Activated naive CD8-positive, alpha-beta T cell treated with anti-CD3 and anti-CD28 coated beads, Interleukin-2, amount 50 U/mL, for 16 hours (primary cell): ENCODE measurements at regions not wholly inside any gene's neighbourhood (a gene's known extent, or its start where the extent isn't known, plus 50 kb on each side); places are given as distances from the start of the nearest gene placed in this dataset.
A peak's percentile ranks its signal among the peaks of the same experiment; 100 is the strongest.

Experiments
- DNase-seq: peaks from one replicate; pipeline ENCODE4 v3.0.0-alpha.2; 2020; ENCODE audit warnings: low read depth, low spot score

DNA sequence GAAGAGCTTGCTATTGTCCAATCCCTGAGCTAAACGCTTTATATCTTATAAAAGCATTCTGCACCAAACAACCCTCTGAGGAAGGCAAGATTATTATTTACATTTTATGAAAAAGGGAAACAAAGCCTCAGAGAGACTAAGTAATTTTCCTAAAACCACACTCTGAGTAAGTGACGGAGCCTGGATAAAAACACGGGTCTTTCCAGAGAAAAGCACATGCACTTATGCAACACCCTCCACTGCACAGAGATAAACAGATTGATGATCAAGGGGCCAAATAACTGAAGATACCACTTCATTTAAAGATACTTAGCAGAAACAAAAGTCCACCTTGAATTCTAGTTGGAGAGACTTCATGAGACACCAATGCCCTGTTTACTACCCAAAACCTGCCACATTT lies 214.7 kb upstream of the PDE10A start:
- no peak for DNase-seq

DNA sequence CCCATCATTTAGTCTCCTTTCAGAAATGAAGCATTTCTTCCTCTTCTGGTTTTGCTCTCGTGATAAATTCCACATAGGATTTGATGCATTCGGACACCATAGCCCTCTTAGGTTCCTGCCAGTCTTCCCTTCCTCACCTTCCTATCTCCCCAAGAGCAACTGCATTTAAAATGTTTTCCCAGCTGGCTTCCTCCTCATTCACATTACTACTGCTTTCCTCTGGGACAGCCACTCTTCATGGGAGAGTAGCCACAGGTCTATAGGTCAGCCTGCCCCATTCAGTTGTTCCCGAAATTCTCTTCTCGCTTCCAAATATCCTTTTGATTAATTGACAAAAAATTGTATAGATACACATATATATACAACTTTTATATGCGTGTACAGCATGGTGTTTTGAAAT lies 214.2 kb upstream of the PDE10A start:
- DNase-seq = no peak

DNA sequence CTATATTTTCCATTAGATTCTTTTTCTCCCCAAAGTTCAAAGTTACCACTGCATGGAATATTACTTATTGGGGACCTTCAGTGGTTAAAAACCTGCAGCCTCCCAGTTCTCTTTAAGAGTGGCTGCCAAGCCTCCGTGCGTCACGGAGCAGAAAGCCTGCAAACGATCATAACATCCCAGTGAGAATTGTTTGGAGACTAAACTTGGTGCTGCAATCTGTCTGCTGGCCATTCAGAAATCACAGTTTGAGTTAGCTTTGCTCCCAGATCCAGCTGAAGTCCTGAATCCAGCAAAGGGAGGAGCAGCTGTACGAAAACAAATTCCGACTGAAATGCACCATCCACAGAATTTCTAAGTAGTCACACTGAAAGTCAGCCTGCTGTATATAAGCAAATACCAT lies 213.5 kb upstream of the PDE10A start:
- DNase-seq = no peak

DNA sequence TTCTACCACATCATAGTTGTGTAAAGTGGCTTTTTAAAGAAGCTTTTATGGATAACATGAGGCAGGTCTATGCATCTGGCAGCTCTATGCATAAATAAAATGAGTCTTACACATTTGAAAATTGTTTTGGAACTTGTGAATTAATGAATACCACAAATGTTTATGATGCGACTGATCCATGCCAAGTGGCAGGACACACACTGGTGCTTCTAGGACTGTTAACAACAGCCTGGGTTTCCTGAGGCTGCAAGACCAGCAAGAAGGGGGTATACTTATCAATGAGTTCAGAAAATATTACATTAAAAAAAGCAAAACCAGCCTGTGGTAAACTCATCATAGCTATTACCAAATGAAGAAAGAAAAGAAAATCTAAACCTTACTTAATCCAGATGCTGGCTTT lies 212.9 kb upstream of the PDE10A start:
- no peak for DNase-seq

DNA sequence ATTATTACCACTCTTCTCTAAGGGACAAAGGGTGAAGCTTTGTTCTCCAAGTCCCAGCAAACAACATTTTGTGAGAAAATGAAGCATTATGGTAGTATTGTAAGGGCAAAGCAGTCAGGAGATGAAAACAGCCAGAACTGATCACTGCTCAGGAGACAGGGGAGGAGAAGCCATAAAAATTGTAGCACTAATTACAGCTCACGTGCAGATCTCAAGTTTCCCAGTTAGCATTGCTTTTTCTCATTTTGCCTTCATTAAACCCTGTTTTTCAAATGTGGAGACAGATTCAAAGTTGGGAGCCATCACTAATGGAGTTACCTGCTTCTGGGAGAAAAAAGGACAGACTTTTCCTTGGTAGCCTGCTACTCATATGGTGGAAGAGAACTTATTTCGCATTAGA lies 210.9 kb upstream of the PDE10A start:
- DNase-seq = no peak

DNA sequence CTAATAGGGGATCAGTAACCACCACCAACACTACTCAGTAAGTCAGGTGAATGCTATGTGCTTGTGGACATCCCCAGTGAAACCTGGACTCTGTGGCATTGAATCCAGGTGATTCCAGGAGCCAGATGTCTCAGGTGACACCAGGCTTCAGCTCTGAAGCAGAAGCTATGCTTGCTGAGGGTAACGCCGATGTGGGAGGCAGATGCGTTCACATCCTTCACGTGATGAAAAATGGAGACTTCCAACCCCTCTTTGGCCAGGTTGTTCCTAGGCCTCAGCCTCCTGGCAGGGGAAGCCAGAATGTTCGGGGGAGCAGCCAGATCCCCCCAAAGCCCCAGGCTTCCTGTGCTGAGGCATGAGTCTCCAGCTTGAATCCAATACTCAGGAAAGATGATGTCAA lies 209.8 kb upstream of the PDE10A start:
- DNase-seq = no peak

DNA sequence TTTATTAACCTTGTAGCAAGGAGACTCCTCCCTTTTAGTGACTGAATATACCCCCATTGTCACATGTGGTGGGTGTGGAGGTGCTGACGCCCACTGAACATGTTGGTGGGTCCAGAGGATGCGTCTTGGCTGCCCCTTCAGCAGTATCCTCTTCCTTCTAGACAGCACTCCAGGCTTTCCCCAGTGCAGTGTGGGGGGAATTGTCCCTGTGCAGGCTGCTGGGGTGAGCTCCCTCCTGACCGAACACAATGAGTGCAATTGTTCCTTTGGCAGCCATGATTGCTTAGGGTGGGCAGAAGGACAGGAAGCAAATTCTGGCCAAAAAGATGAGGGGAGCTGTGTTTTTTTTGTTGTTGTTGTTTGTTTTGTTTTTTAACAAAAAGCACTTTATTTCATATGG lies 209.3 kb upstream of the PDE10A start:
- no peak for DNase-seq

DNA sequence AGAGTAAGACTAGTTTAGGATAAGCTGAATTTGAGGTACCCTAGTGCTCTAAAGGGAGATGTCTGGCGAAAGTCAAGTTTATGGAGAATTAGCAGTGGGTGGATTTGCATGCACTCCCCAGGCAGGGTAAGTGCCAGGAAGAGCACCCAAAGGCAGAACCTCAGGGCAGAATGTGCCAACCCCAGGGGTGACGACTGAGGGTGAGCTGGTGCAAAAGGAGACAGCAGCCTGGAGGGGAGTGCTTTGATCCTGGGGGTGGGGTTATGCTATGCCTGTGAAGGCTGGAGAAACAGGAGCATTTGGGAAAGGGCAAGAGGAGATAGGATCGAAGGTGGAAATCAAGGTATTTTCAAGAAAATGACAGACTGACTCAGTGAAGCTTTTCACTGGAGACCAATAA lies 208.5 kb upstream of the PDE10A start:
- DNase-seq = no peak

DNA sequence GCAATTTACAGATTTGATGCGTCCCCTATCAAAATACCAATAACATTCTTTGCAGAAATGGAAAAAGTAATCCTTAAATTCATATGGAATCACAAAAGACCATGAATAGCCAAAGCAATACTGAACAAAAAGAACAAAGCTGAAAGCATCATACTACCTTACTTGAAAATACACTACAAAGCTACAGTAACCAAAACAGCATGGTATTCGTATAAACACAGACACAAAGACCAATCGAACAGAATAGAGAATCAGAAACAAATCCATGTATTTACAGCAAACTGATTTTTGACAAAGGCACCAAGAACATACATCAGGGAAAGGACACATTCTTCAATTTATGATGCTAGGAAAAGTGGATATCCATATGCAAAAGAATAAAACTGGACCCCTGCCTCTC lies 206.5 kb upstream of the PDE10A start:
- DNase-seq = no peak

DNA sequence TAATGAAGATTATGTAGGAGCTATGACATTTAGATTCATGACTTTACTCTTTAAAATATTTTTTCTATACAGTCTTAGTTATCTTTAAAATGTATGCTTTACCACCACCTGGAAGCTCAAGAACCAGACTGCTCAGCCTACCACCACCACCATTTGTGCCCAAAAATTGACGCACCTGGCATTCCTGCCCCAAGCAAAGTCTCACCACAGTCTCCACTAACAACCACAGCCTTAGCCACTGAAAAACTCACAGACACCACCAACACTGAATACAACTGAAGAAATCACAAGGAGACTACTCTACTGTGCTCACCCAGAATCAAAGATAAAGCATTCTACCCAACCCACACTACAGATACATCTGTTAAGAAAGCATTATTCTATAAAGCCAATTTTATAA lies 201.9 kb upstream of the PDE10A start:
- DNase-seq = no peak

DNA sequence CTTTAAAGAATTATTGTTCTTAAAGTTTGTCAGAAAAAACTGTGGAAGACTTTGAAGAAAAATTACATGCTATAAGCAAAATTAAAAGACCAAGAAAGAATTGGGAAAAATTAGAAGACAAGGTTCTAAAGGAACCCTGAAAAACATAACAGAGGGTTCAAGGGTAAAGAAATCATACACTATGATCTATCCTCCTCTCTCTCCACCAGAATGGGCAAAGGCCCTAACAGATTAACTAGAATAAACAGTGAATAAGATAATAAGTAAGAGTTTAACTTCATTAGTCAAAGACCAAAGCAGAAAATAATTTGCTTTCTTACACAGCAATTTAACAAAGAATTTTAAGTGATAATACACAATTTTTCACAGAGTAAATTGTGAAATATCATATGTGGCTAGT lies 201.2 kb upstream of the PDE10A start:
- no peak for DNase-seq

DNA sequence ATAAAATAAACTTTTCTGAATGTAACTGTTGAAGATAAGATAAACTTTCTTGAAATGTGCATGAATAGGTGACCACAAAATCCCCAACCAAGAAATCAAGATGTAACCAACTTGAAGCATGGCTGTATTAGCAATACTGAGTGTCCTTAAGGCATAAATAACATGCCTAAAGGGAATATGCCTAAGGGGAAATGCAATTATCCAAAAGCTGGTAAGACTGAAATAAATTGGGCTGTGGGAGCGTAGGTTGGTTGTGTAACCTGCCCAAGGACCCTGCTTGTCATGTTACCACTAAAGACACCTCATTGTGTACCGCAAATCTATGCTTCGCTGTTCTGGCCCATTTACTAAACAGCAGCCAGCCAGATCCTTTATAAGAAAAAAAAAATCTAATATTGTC lies 200.8 kb upstream of the PDE10A start:
- DNase-seq = no peak

DNA sequence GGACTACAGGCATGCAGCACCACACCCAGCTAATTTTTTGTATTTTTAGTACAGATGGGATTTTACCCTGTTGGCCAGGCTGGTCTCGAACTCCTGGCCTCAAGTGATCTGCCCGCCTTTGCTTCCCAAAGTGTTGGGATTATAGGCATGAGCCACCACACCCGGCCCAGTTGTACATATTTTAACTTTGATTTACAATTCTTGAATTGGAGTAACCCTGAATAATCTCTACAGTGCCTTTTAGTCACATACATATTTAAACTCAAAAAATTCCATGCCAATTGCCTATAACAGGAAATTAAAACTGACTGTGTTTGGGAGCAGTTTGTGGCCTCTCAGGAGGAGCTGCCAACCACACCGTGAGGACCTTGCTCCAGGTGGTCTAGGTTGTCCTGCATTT lies 199.8 kb upstream of the PDE10A start:
- no peak for DNase-seq

DNA sequence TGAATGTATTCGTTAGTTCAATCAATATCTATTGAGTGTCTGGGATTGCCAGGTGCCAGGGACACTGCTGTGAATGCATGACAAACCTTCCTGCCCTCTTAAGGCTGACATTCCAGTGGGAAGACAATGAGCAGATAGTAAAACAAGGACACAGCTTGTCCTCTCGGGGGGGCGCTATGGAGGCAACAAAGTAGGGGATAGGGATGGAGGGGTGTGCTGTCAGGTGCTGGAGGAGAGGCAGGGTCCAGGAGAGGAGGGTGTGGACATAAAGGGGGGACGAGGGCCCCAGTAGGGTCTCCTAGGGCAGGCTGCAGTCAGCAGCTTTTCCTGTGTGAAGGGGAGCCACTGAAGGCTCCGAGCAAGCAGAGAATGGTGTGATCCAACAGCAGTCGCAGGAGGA lies 198.2 kb upstream of the PDE10A start:
- no peak for DNase-seq

DNA sequence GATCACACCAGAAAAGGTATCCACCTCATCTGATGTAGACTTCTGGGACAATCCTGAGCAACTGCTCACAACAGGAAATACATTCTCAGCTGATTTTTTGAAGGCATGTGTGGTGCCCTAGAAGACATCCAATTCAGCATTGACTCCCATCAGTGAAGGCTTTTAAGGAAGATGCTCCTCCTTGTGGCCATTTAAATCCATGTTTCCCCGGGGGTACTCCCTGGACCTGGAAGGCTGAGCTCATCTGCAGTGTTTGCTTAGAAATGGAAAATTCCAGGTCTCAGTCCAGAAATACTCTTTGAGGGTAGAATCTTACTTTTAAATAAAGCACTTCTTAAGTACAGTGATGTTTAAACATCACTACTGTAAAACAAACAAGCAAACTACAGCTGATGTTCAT lies 195.5 kb upstream of the PDE10A start:
- no peak for DNase-seq

DNA sequence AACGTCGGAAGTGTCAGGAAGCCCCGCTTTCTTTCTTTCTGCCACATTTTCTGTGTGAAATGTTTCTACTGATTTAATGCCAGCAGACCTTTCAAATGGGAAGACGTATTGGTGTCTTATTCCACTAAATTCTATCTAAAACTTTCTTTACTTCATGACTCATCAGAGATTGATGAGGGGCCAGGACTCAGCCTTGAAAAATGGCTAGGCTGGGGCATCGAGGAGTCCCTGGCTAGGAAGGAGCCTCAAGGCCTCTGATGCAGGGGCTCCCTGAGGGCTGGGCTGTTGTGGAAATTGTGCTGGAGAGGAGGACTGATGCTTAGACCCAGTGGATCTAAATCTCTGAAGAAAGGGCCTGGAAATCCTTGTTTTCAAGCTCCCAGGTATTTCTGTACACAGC lies 192.8 kb upstream of the PDE10A start:
- no peak for DNase-seq

DNA sequence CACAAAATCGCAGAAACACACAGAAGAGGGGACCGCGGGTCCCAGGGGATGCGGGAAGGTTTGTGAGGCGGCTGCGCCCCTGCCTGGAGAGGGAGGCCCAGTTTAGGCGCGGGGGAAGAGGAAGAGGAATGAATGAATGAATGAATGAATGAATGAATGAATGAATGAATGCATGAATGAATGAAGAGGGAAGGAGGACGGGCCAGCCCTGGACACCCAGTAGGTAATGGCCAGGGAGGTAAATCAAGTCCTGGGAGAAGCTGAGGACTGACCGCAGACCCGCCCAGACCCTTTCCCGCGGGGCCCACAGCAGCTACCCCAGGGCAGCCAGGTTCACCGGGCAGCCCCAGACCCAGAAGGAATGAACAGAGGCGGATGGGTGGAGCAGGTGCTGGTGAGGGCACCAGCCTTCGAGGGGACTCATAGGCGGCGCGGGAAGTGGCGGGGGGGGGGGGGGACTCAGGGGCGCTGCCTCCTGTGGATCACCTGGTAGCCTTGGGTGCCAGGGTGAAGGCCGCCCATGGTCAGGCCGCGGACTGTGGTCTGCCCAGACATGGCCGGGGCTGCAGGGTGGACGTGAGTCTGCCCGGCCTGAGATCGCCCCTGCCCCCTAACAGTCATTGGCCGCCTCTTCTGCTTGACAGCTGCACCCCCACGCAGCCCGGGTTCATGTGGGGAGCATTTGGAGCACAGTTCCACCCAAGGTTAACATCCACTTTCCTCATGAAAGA lies 192.0 kb upstream of the PDE10A start:
- DNase-seq = no peak

DNA sequence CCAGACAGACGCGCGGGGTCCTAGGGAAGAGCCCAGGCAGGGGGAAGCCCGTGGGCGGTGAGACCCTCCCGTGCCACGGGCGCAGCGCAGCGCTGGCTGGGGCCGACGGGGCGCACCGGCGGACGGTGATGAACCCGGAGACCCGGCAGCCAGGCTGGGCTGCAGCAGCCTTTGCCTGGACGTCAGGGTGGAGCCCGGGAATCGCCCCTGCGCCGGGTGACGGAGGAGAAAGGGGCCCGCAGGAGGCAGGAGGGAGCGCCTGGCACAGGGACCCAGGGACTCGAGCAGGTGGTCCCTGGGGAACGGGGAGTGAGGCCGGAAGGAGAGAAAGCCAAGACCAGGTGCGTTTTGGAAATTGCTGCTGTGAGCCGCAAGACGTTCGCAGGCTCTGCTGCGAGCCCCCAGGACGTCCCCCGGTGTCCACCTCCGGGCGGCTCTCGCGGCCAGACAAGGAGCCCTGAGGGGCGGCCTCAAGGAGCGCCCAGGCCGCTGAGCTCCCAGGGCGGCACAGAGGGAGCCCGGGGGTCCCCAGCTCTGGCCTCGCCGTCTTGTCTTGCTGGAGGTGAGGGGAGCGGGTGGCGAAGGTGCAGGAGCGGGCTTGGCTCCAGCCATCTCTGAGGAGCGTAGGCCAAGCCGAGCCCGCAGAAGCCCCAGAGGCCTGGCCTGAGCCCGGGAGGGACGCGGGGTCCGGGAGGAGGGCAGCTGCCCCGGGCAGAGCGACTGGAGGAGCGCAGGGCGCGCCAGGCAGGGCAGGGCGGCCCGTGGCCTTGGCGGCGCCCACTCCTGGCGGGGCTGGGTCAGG lies 191.2 kb upstream of the PDE10A start:
- no peak for DNase-seq

DNA sequence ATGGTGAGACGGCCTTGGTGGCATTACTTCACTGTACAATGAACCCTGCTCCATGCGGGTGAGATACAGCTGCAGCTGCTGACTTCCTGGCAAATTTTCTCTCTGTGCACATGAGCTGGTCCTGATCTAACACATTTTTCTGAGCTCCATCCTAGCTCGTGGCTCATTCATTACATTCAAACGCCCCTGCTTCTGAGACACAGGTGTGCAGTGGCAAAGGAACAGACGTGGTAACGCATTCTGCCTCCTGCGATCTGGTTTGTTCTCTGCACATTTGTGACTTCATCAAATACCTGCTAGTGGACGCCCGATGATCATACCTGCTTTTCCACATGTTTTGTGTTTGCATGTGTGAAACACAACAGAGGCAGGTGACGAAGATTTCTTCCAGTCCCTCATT lies 189.6 kb upstream of the PDE10A start:
- DNase-seq = no peak

DNA sequence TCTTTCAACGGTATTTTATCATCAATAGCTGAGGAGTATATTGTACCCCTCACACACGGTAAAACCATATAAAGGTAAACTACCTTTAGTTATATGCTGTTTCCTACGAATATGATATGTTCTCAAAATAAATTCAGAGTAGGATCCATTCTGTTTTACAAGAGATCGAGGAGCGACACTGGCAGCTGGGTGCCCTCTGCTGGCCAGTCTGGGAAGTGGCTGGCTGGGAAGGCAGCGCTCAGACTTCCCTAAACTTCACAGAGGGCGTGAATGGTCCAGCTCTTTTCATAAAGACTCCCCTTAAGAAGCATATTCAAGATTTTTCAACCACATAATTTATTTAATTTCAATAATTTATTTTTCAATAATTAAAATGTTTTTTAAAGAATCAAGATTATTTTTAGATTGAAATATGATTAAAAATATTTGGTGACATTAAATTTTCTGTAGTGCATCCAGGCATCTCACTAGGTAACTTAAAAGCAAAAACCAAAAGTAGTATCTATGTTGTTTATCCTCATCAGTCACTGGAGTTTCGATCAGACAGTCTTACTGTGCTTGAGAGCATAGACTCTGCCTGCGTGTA lies 187.5 kb upstream of the PDE10A start:
- peak; percentile 11 for DNase-seq

DNA sequence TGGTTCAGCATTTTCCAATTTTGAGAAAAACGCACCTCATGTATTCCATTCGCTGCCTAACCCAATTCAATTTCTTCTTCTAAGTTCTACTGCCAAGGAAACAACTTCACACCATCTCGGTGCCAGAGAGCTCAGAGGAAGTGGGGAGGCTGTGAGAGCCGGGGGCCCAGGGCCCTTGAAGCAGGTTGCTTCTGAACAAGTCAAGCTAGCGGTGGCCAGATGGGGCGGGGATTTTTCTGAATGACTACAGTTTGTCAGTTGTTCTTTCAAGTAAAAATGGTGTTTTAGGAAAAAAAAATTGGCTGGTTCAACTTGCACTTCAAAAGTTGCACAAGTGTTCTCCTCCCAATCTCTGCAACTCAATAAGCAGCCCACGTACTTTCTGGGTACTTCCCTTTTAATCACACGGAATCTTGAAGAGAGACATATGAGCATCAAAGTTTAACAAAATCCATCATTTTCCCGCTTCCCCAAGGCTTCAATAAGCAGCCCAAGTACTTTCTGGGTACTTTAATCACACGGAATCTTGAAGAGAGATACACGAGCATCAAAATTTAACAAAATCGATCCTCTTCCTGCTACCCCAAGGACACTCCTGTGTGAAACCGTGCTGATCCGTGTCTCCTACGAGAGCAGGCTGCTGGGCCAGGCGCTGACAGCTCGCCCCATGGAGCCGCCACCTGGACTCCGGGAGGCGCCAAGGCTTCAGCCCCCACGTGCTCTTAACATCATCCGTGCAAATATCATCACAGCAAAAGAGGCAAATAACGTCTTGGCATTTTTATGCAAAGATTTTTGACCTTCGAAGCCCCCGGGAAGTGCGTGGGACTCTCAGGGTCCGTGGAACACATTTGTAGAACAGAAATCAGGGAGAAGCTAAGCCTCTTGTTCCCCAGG lies 186.7 kb upstream of the PDE10A start:
- no peak for DNase-seq

DNA sequence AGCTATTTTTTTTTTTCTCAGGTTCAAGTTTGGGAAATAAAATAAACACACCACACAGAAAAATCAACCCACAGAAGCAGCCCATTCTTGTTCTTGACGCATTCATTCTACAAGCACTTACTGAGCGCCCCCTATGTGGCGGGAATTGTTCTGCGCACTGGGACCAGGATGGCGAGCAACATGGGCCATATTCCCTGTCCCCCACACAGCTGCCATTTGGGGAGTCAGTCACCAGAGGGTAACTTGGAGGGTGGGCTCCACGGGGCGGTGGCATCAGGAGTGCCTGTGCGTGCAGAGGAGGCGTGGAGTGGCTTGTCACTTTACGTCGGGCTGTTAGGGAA lies 185.0 kb upstream of the PDE10A start:
- no peak for DNase-seq
